ENCODE measurements at regions not wholly inside any gene's neighbourhood (a gene's known extent, or its start where the extent isn't known, plus 50 kb on each side); places are given as distances from the start of the nearest gene placed in this dataset.

DNA sequence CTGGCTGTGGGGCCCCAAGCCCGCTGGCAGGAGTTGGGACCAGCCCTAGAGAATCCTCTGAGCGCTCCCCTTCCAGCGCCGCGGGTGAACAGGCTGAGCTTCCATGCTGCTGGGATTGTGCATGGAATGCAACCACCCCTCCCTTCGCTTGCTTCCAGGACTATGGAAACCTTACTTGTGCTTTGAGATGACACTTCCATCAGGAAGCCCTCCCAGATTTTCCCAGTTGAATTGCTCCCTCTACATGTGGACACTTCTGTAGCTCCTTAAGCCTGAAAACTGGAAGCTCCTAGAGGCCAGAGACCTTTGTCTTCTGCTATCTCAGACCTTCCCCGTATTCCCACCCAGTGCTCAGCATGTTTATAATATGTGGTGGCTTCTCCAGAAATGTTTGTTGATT, 213.2 kb upstream of the RPL38 start:
- DNase-seq: no peak

DNA sequence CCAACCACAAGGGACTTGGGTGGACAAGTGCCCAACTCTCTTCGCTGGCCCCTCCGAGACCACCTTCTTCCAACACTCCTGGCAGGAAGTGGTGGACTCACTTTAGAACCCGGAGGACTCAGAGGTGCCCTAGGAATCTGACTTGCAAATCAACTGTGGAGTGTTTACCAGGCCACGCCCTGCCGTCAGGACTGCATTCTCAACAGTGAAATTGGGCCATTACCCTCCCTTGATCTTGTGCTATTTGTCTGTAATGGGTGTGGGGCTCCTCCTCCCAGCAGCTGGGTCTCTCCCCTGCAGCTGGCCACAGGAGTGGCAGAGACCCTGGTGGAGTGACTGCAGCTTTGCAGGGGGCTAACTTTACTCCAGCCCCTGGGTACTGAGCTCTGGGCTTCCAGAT, 212.2 kb upstream of the RPL38 start:
- DNase-seq: no peak

DNA sequence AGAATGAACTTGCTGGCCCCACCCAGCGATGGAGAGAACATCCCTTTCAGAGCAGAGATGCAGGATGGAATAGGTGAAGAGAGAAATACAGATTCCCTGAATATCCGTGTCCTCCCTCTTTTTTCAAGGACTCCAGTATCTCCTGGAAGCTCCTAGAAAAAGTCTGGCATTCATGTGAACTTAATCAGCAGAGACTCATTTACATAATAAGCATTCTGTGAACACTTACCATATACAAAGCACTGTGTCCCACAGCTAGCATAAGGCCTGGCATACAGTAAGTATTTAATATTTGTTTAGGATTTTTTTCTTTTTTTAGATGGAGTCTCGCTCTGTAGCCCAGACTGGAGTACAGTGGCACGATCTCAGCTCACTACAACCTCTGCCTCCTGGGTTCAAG, 208.5 kb upstream of the RPL38 start:
- DNase-seq: no peak

- no peak for DNase-seq
Observed at GRCh38 chr17:73997059-73997458, 206.4 kb upstream of the RPL38 start.

GRCh38 chr17:73998249-73998648, 205.2 kb upstream of the RPL38 start:
- DNase-seq: no peak

DNA sequence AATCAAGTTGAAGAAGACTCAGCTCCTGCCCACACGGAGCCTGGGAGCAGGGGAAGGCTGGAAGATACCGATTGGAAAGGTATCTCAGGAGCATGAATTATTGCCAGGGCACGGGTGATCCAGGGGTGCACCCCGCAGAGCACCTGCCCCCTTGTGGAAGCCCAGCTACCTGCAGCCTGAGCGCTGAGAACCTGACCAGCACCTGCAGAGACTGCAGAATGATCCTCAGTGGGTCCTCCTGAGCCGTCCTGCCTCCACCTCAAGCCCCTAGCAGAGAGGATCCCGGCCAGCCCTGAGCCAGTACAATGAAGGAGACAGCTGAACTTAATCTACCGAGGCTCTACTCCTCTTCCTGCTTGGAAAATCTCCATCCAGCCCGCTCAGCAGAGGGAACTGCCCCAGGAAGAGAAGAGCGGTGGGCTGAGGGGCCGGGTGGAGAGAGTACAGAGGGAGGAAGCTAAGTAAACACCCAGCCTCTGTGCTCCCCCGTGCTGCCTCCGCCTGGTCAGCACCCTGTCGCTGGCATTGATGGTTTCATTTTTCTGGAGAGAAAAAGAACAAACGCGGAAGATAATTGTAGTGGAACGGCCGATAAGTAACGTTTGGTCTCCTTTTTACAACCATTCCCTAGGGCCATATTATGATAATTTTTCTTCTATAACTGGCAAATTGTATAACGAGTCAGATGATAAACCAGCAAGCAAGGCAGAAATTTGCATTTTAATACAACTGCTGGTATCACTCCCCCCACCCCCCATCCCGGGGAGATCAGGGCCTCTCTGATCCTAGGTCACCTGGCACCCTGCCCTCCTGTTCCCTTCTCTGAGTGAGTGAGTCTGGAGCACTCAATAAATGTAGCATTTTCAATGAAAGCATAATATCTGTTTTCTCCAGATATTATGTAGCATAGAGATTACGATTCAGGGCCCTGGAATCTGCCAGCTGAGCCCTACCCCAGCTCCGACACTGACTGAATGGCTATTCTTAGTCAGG, 204.5 kb upstream of the RPL38 start:
- peak; percentile 20 to 55 for DNase-seq

GRCh38 chr17:74001145-74001544, 202.3 kb upstream of the RPL38 start:
- no peak for DNase-seq

GRCh38 chr17:74002241-74002640, 201.2 kb upstream of the RPL38 start:
- DNase-seq: no peak

DNA sequence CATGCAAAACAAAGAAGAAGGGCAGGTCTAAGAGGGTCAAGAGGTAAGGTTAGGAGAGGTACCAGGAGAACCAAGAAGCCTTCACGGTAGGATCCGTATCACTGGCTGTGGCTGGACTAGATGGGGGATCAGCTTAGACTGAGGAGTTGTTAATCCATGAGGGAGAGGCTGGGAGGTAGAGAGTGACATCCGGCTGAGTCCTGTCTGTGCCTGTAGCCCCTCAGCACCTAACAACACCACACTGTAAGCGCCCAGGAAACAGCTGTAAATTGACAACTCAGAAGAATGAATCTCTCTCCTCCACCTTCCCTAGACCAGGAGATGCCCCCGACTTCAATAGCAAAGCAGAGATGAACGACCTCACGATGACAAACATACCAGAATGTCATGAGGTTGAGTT, 199.4 kb upstream of the RPL38 start:
- DNase-seq: no peak

DNA sequence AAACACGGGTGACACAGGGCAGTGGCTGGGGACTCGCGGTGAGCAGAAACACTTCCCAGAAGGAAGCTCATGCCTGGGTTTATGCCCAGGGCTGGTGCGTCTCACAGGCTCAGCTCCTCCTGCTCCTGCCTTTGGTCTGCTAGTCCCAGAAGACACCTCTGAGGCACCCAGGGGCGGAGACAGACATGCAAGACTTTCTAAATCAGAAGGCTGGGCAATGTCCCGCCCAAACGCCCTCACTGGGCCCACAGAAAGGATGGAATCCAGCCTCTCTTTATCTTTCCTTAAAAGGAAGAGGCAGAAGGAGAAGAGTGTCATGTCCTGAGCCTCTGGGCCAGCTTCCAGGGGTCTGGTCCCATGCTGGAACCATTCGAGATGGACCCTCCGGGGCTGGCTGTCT, 197.7 kb upstream of the RPL38 start:
- DNase-seq: no peak

- no peak for DNase-seq
Observed at GRCh38 chr17:74006371-74006770, 197.1 kb upstream of the RPL38 start.

- DNase-seq: peak in 1 of 2 experiments; percentile 19
Observed at GRCh38 chr17:74008196-74008595, 195.3 kb upstream of the RPL38 start.

- no peak for DNase-seq
Observed at GRCh38 chr17:74009056-74009625, 194.3 kb upstream of the RPL38 start.

DNA sequence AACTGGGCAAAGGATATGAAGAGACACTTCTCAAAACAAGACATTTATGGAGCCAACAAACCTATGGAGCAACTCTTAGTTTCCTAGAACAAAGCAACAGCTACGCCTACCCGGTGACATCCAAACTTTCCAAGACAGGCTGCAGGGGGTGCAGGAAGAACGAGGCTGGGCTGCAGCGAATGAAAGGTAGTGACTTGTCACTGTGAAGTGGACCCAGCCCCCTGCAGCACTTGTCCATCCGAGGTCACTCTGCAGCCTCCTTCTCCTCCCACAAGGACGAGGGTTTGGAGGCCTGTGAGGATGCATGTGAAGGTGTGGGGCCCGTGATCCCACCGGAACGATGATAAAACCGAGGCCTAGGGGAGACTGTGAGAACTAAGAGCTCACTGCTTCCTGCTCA, 192.6 kb upstream of the RPL38 start:
- no peak for DNase-seq

GRCh38 chr17:74011966-74012365, 191.5 kb upstream of the RPL38 start:
- DNase-seq: peak; percentile 16 to 41

- DNase-seq: no peak
Observed at GRCh38 chr17:74012465-74012864, 191.0 kb upstream of the RPL38 start.

- DNase-seq: no peak
Observed at GRCh38 chr17:74015316-74015715, 188.2 kb upstream of the RPL38 start.

- DNase-seq: no peak
Observed at GRCh38 chr17:74015990-74016389, 187.5 kb upstream of the RPL38 start.

- DNase-seq: no peak
Observed at GRCh38 chr17:74016461-74016860, 187.0 kb upstream of the RPL38 start.

DNA sequence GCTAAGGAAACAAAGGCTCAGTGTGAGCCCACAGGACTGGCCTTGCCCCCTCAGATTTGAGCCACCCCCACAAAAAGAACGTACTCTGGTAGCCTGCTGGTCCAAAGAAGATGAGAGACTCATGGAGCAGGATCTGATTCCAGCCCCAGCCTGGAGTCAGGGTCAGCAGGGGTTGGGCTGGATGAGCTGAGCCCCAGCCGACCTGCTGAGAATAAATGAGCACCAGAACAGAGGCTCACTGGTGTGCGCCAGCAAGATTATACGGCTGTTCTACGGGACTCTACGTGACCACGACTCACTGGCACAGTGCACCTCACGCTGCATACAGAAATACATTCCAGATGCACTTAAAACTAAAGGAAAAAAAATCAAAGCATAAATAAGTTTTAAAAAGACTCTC, 186.0 kb upstream of the RPL38 start:
- DNase-seq: no peak

- DNase-seq: no peak
Observed at GRCh38 chr17:74018115-74018514, 185.4 kb upstream of the RPL38 start.

GRCh38 chr17:74019271-74019670, 184.2 kb upstream of the RPL38 start:
- no peak for DNase-seq

GRCh38 chr17:74019860-74020259, 183.6 kb upstream of the RPL38 start:
- no peak for DNase-seq

DNA sequence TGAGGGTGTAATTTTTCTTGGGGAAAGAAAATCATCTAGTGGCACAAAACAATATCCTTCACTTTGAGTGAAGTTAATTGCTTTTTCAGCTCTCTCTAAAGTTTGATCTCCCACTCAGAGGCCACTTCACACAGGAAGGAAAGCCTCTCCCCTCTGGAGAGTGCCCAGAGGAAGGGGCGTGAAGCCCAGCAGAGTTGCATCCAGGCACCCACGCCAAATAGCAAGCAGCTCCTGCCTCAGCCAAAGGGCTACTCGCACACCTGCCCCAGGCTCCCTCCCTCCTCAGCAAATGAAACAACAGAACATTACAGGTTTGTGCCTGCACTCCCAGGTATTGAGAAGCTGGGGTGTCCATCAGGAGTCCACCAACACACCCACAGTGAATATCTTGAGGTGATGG, 183.0 kb upstream of the RPL38 start:
- no peak for DNase-seq
